ENCODE measurements at regions not wholly inside any gene's neighbourhood (a gene's known extent, or its start where the extent isn't known, plus 50 kb on each side); places are given as distances from the start of the nearest gene placed in this dataset.
"Not testable (repeated sequence)": the region's sequence is repeated elsewhere in the genome, so short reads cannot be mapped to it uniquely, and the experiment has no call there.

GRCh38 chr1:30361890-30362602 lies 361.3 kb downstream of the MATN1 start:
- DNase-seq (ENCODE audit: low read depth in 2 of 2): not testable (repeated sequence)

- DNase-seq (ENCODE audit: low read depth in 2 of 2): no peak
These were observed 362.6 kb downstream of the MATN1 start for GRCh38 chr1:30360753-30361152.

- DNase-seq (ENCODE audit: low read depth in 2 of 2): no peak
These were observed 363.1 kb downstream of the MATN1 start for GRCh38 chr1:30360281-30360680.

- no peak for DNase-seq (ENCODE audit: low read depth in 2 of 2)
These were observed 363.7 kb downstream of the MATN1 start for GRCh38 chr1:30359539-30360220.

GRCh38 chr1:30358500-30358899 lies 364.9 kb downstream of the MATN1 start:
- no peak for DNase-seq (ENCODE audit: low read depth in 2 of 2)

- no peak for DNase-seq (ENCODE audit: low read depth in 2 of 2)
These were observed 366.5 kb downstream of the MATN1 start for GRCh38 chr1:30356839-30357238.

GRCh38 chr1:30354410-30354809 lies 369.0 kb downstream of the MATN1 start:
- DNase-seq (ENCODE audit: low read depth in 2 of 2): no peak

GRCh38 chr1:30353637-30354036 lies 369.7 kb downstream of the MATN1 start:
- no peak for DNase-seq (ENCODE audit: low read depth in 2 of 2)

- DNase-seq (ENCODE audit: low read depth in 2 of 2): no peak
These were observed 375.2 kb downstream of the MATN1 start for GRCh38 chr1:30348147-30348546.

GRCh38 chr1:30345491-30346130 lies 377.8 kb downstream of the MATN1 start:
- DNase-seq (ENCODE audit: low read depth in 2 of 2): no peak

GRCh38 chr1:30343562-30343961 lies 379.8 kb downstream of the MATN1 start:
- DNase-seq (ENCODE audit: low read depth in 2 of 2): no peak

GRCh38 chr1:30342535-30343141 lies 380.7 kb downstream of the MATN1 start:
- no peak for DNase-seq (ENCODE audit: low read depth in 2 of 2)

- no peak for DNase-seq (ENCODE audit: low read depth in 2 of 2)
These were observed 382.5 kb downstream of the MATN1 start for GRCh38 chr1:30340934-30341333.

GRCh38 chr1:30339866-30340265 lies 383.5 kb downstream of the MATN1 start:
- DNase-seq (ENCODE audit: low read depth in 2 of 2): no peak

- DNase-seq (ENCODE audit: low read depth in 2 of 2): no peak
These were observed 384.6 kb downstream of the MATN1 start for GRCh38 chr1:30338765-30339164.

GRCh38 chr1:30337324-30337620 lies 386.1 kb downstream of the MATN1 start:
- DNase-seq (ENCODE audit: low read depth in 2 of 2): no peak

- no peak for DNase-seq (ENCODE audit: low read depth in 2 of 2)
These were observed 386.6 kb downstream of the MATN1 start for GRCh38 chr1:30336550-30337323.

- no peak for DNase-seq (ENCODE audit: low read depth in 2 of 2)
These were observed 387.4 kb downstream of the MATN1 start for GRCh38 chr1:30335997-30336390.

GRCh38 chr1:30335389-30335996 lies 387.9 kb downstream of the MATN1 start:
- no peak for DNase-seq (ENCODE audit: low read depth in 2 of 2)

- no peak for DNase-seq (ENCODE audit: low read depth in 2 of 2)
These were observed 388.6 kb downstream of the MATN1 start for GRCh38 chr1:30334767-30335166.
